ENCODE measurements at regions not wholly inside any gene's neighbourhood (a gene's known extent, or its start where the extent isn't known, plus 50 kb on each side); places are given as distances from the start of the nearest gene placed in this dataset.

- intact Hi-C loops (cut with DNase I), result no loop called here
Observed at GRCh38 chr13:74084375-74084935, 49.7 kb downstream of the KLF12 start.

GRCh38 chr13:74082741-74083160 lies 51.5 kb downstream of the KLF12 start:
- TF ChIP-seq POLR2AphosphoS5 (IDR thresholded peaks at IDR 0.05) (no peak), POLR2A (IDR thresholded peaks at IDR 0.05; ENCODE audit: low read depth) (no peak), CTCF (IDR thresholded peaks at IDR 0.05) (no peak), EP300 (IDR thresholded peaks at IDR 0.05) (no peak)
- Histone ChIP-seq H3K36me3 (no peaks in the 10 kb centered on the region), H3K4me3 (no peak overlapping the region), H3K27ac (replicated peaks in 1 of 4) (no peak overlapping the region), H3K4me1 (peaks cover 10 to 39% (median 28%) of the 10 kb centered on the region in 4 donors), H3K27me3 (no peaks in the 10 kb centered on the region), H3K9me3 (no peaks in the 10 kb centered on the region)
- DNase-seq (ENCODE audit: extremely low spot score), result no peak
- intact Hi-C loops (cut with DNase I), result no loop called here
- 68% methylated on average over 3 of the region's 3 CpGs for WGBS

More at GRCh38 chr13:74084375-74084935, 49.7 kb downstream of the KLF12 start:
- no peak for DNase-seq (ENCODE audit: extremely low spot score)
- no peak overlapping the region for H3K27ac ChIP-seq (replicated peaks in 1 of 4)
- no peaks in the 10 kb centered on the region for H3K27me3 ChIP-seq
- H3K4me1 ChIP-seq, result peaks cover 11 to 33% (median 19%) of the 10 kb centered on the region in 4 donors
- WGBS, result 81% methylated on average over 4 of the region's 4 CpGs
- no peak for TF ChIP-seq EP300 (IDR thresholded peaks at IDR 0.05)
- no peak for TF ChIP-seq POLR2A (IDR thresholded peaks at IDR 0.05; ENCODE audit: low read depth)
- no peak for TF ChIP-seq POLR2AphosphoS5 (IDR thresholded peaks at IDR 0.05)
- TF ChIP-seq CTCF (IDR thresholded peaks at IDR 0.05), result no peak
- no peak overlapping the region for H3K4me3 ChIP-seq
- no peaks in the 10 kb centered on the region for H3K9me3 ChIP-seq
- H3K36me3 ChIP-seq, result no peaks in the 10 kb centered on the region

GRCh38 chr13:74080762-74081161 lies 53.4 kb downstream of the KLF12 start:
- H3K27ac ChIP-seq (replicated peaks in 1 of 4), result no peak overlapping the region
- H3K27me3 ChIP-seq, result no peaks in the 10 kb centered on the region
- H3K4me3 ChIP-seq, result no peak overlapping the region
- peaks cover 0 to 50% (median 36%) of the 10 kb centered on the region in 4 donors for H3K4me1 ChIP-seq
- intact Hi-C loops (cut with DNase I), result no loop called here
- 78% methylated on average over 1 of the region's 1 CpG for WGBS
- no peaks in the 10 kb centered on the region for H3K9me3 ChIP-seq
- TF ChIP-seq CTCF (IDR thresholded peaks at IDR 0.05) (no peak), EP300 (IDR thresholded peaks at IDR 0.05) (no peak), POLR2A (IDR thresholded peaks at IDR 0.05; ENCODE audit: low read depth) (no peak), POLR2AphosphoS5 (IDR thresholded peaks at IDR 0.05) (no peak)
- H3K36me3 ChIP-seq, result no peaks in the 10 kb centered on the region
- no peak for DNase-seq (ENCODE audit: extremely low spot score)

- Histone ChIP-seq H3K9me3 (no peaks in the 10 kb centered on the region), H3K4me1 (peaks cover 15 to 55% (median 44%) of the 10 kb centered on the region in 4 donors), H3K27ac (replicated peaks in 1 of 4) (peak overlapping the region in 3 of 4 donors; percentile 42 to 62 (median 42)), H3K36me3 (no peaks in the 10 kb centered on the region), H3K27me3 (no peaks in the 10 kb centered on the region), H3K4me3 (peak overlapping the region in 3 of 4 donors; percentile 3 to 18 (median 11))
- 35% methylated on average over 2 of the region's 2 CpGs for WGBS
- TF ChIP-seq POLR2AphosphoS5 (IDR thresholded peaks at IDR 0.05), result no peak
- no peak for TF ChIP-seq POLR2A (IDR thresholded peaks at IDR 0.05; ENCODE audit: low read depth)
- no peak for TF ChIP-seq EP300 (IDR thresholded peaks at IDR 0.05)
- TF ChIP-seq CTCF (IDR thresholded peaks at IDR 0.05), result no peak
- intact Hi-C loops (cut with DNase I), result no loop called here
- no peak for DNase-seq (ENCODE audit: extremely low spot score)
Observed at GRCh38 chr13:74077792-74078191, 56.4 kb downstream of the KLF12 start.

- Histone ChIP-seq H3K4me1 (peaks cover 15 to 51% (median 40%) of the 10 kb centered on the region in 4 donors), H3K27ac (replicated peaks in 1 of 4) (peak overlapping the region in 3 of 4 donors; percentile 42 to 62 (median 42)), H3K27me3 (no peaks in the 10 kb centered on the region), H3K36me3 (no peaks in the 10 kb centered on the region), H3K4me3 (peak overlapping the region in 1 of 4 donors; percentile 18), H3K9me3 (no peaks in the 10 kb centered on the region)
- no peak for DNase-seq (ENCODE audit: extremely low spot score)
- 64% methylated on average over 2 of the region's 2 CpGs for WGBS
- TF ChIP-seq EP300 (IDR thresholded peaks at IDR 0.05) (no peak), POLR2A (IDR thresholded peaks at IDR 0.05; ENCODE audit: low read depth) (no peak), CTCF (IDR thresholded peaks at IDR 0.05) (no peak), POLR2AphosphoS5 (IDR thresholded peaks at IDR 0.05) (no peak)
- intact Hi-C loops (cut with DNase I), result no loop called here
Observed at GRCh38 chr13:74077375-74077774, 56.8 kb downstream of the KLF12 start.

Measured in esophagus muscularis mucosa (tissue), 4 donors.